SK-N-SH treated with all-trans-retinoic acid at 6 μM for 48 hours (cell line): ENCODE measurements at regions not wholly inside any gene's neighbourhood (a gene's known extent, or its start where the extent isn't known, plus 50 kb on each side); places are given as distances from the start of the nearest gene placed in this dataset.

Experiments
- ATAC-seq: fragments of 200-7000 bp; cut with Tn5 transposase; 3 replicates; pipeline ENCODE4 v1.9.1; 2020; ENCODE audit warnings: mild to moderate bottlenecking, moderate library complexity
- ARNTL ChIP-seq: fragments of 450-650 bp; formaldehyde crosslinking; IDR thresholded peaks from 2 replicates; pipeline ENCODE4 v1.5.0; 2020; ENCODE audit warnings: low read depth, mild to moderate bottlenecking, moderate library complexity, borderline replicate concordance
- BACH2 ChIP-seq: fragments of 250-450 bp; sonication (Bioruptor Pico); IDR thresholded peaks from 2 replicates; pipeline ENCODE4 v1.9.0; 2021; ENCODE audit warnings: mild to moderate bottlenecking, borderline replicate concordance
- ESRRG ChIP-seq: fragments of 250-450 bp; sonication (Bioruptor Pico); IDR thresholded peaks from 2 replicates; pipeline ENCODE4 v1.6.1; 2021; ENCODE audit warnings: mild to moderate bottlenecking
- GLIS3 ChIP-seq: fragments of 250-450 bp; sonication (Bioruptor Pico); IDR thresholded peaks from 2 replicates; pipeline ENCODE4 v1.5.0; 2020; ENCODE audit warnings: mild to moderate bottlenecking, moderate library complexity
- ISL1 ChIP-seq: fragments of 250-450 bp; sonication (Bioruptor Pico); IDR thresholded peaks from 2 replicates; pipeline ENCODE4 v2.1.2; 2022; ENCODE audit warnings: mild to moderate bottlenecking, moderate library complexity
- OSR1 ChIP-seq: fragments of 250-450 bp; sonication (Bioruptor Pico); IDR thresholded peaks from 2 replicates; pipeline ENCODE4 v1.8.0; 2022; ENCODE audit warnings: moderate library complexity, mild to moderate bottlenecking, inconsistent platforms
- PPARA ChIP-seq: fragments of 250-450 bp; sonication (Bioruptor Pico); IDR thresholded peaks from 2 replicates; pipeline ENCODE4 v1.5.0; 2020; ENCODE audit warnings: mild to moderate bottlenecking, borderline replicate concordance
- RARB ChIP-seq: fragments of 250-450 bp; sonication (Bioruptor Pico); IDR thresholded peaks from 2 replicates; pipeline ENCODE4 v1.8.0; 2021; ENCODE audit warnings: mild to moderate bottlenecking, moderate library complexity
- SNAI2 ChIP-seq: fragments of 250-450 bp; sonication (Bioruptor Pico); IDR thresholded peaks from 2 replicates; pipeline ENCODE4 v1.5.0; 2020; ENCODE audit warnings: mild to moderate bottlenecking, moderate library complexity
- TCF4 ChIP-seq: fragments of 250-450 bp; sonication (Bioruptor Pico); IDR thresholded peaks from 2 replicates; pipeline ENCODE4 v1.8.0; 2021; ENCODE audit warnings: mild to moderate bottlenecking, moderate library complexity, borderline replicate concordance
- TOX ChIP-seq: fragments of 250-450 bp; sonication (Bioruptor Pico); IDR thresholded peaks from 2 replicates; pipeline ENCODE4 v1.8.0; 2021; ENCODE audit warnings: mild to moderate bottlenecking, moderate library complexity, borderline replicate concordance
- ZC3H10 ChIP-seq: fragments of 250-450 bp; sonication (Bioruptor Pico); IDR thresholded peaks from 2 replicates; pipeline ENCODE4 v1.5.1; 2021; ENCODE audit warnings: mild to moderate bottlenecking, moderate library complexity
- ZFP3 ChIP-seq: fragments of 250-450 bp; sonication (Bioruptor Pico); IDR thresholded peaks from 2 replicates; pipeline ENCODE4 v1.5.0; 2020; ENCODE audit warnings: mild to moderate bottlenecking, moderate library complexity
- ZFP30 ChIP-seq: fragments of 450-650 bp; formaldehyde crosslinking; IDR thresholded peaks from 2 replicates; pipeline ENCODE4 v1.5.0; 2022; ENCODE audit warnings: mild to moderate bottlenecking, moderate library complexity
- ZNF565 ChIP-seq: fragments of 450-650 bp; formaldehyde crosslinking; conservative IDR thresholded peaks from 2 replicates; pipeline ENCODE4 v1.5.0; 2020; ENCODE audit warnings: low read depth, mild to moderate bottlenecking, moderate library complexity
- ZNF70 ChIP-seq: fragments of 450-650 bp; formaldehyde crosslinking; IDR thresholded peaks from 2 replicates; pipeline ENCODE4 v1.5.0; 2020; ENCODE audit warnings: mild to moderate bottlenecking, moderate library complexity
- ZNF8 ChIP-seq: fragments of 450-650 bp; formaldehyde crosslinking; IDR thresholded peaks from 2 replicates; pipeline ENCODE4 v1.5.0; 2020; ENCODE audit warnings: mild to moderate bottlenecking, moderate library complexity
- TF ChIP-seq, protein P1 (sequence below): fragments of 250-450 bp; sonication (Bioruptor Pico); IDR thresholded peaks from 2 replicates; pipeline ENCODE4 v1.5.0; 2020; ENCODE audit warnings: mild to moderate bottlenecking, moderate library complexity
- TF ChIP-seq, protein P2 (sequence below): fragments of 250-450 bp; sonication (Bioruptor Pico); IDR thresholded peaks from 2 replicates; pipeline ENCODE4 v1.5.1; 2021; ENCODE audit warnings: mild to moderate bottlenecking, moderate library complexity
- TF ChIP-seq, protein P3 (sequence below): fragments of 250-450 bp; sonication (Bioruptor Pico); IDR thresholded peaks from 2 replicates; pipeline ENCODE4 v1.5.1; 2020; ENCODE audit warnings: low read depth, mild to moderate bottlenecking, moderate library complexity
- TF ChIP-seq, protein P4 (sequence below): fragments of 250-450 bp; sonication (Bioruptor Pico); IDR thresholded peaks from 2 replicates; pipeline ENCODE4 v1.8.0; 2021; ENCODE audit warnings: low read depth, mild to moderate bottlenecking, moderate library complexity, borderline replicate concordance

DNA sequence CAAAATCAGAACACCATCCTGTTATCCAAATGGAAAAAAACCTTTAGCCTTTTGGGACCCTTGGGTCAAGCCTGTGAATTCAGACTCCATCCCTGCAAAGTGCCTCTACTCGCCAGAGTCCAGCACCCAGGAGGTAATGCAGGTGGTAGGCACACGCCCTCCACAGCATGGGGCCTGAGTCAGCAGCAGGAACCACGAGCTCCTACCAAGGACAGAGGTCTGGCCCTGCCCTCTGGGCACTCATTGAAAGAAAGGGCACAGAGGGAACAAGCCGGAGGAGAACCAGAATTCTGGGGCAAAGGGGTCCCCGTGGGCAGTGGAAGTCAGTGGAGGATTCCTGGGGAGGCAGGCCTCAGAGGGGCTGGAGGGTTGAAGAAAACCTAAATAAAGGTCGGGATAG is 438.1 kb downstream of the NPHP4 start:
- TF ChIP-seq ZFP30 (CRISPR knock-in tag) = no peak
- no peak for TF ChIP-seq TCF4 (CRISPR knock-in tag)
- TF ChIP-seq BACH2 (CRISPR knock-in tag) = no peak
- TF ChIP-seq, protein P1, sequence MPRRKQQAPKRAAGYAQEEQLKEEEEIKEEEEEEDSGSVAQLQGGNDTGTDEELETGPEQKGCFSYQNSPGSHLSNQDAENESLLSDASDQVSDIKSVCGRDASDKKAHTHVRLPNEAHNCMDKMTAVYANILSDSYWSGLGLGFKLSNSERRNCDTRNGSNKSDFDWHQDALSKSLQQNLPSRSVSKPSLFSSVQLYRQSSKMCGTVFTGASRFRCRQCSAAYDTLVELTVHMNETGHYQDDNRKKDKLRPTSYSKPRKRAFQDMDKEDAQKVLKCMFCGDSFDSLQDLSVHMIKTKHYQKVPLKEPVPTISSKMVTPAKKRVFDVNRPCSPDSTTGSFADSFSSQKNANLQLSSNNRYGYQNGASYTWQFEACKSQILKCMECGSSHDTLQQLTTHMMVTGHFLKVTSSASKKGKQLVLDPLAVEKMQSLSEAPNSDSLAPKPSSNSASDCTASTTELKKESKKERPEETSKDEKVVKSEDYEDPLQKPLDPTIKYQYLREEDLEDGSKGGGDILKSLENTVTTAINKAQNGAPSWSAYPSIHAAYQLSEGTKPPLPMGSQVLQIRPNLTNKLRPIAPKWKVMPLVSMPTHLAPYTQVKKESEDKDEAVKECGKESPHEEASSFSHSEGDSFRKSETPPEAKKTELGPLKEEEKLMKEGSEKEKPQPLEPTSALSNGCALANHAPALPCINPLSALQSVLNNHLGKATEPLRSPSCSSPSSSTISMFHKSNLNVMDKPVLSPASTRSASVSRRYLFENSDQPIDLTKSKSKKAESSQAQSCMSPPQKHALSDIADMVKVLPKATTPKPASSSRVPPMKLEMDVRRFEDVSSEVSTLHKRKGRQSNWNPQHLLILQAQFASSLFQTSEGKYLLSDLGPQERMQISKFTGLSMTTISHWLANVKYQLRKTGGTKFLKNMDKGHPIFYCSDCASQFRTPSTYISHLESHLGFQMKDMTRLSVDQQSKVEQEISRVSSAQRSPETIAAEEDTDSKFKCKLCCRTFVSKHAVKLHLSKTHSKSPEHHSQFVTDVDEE (CRISPR knock-in tag) = no peak
- no peak for TF ChIP-seq ZC3H10 (CRISPR knock-in tag)
- TF ChIP-seq ESRRG (CRISPR knock-in tag) = no peak
- TF ChIP-seq ZNF8 (CRISPR knock-in tag) = no peak
- no peak for TF ChIP-seq ZNF565 (CRISPR knock-in tag)
- TF ChIP-seq ISL1 = no peak
- TF ChIP-seq TOX (CRISPR knock-in tag) = no peak
- no peak for TF ChIP-seq ZFP3 (CRISPR knock-in tag)
- TF ChIP-seq GLIS3 = no peak
- TF ChIP-seq ARNTL (CRISPR knock-in tag) = no peak
- TF ChIP-seq, all 23 proteins: peak for 0
- ATAC-seq = no peak

DNA sequence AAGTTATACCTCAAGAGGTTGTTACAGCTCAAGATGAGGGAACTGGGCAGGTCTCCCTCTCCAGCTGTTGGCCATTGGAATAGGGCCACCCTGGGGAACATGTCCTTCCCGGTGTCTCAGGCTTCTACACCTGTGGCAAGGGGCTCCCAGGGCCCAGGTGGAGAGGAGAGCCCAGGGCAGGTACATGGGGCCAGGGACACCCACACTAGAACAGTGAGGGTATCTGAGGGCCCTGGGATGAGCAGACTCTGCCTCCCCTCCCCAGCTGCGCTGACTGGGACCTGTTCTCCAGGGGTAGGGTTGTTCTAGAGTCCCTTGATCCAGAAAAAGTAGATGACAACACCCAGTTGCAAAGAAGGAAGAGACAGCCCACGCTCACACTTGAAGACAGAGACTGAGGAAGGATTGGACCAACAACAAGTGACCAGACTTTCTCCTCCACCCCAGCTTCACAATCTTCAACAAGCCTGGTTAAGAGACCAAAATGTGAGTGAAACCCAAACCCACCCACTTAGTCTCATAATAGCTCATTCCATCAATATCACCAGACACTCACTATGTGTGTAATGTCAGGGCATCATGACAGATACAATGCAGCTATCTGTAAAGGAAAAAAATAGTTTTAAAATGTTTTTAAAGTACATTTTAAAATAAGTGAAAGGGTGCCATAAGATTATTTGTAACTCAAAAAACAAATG is 439.3 kb downstream of the NPHP4 start:
- TF ChIP-seq ESRRG (CRISPR knock-in tag) (no peak), ARNTL (CRISPR knock-in tag) (no peak), ZNF565 (CRISPR knock-in tag) (no peak), ZNF8 (CRISPR knock-in tag) (no peak)
- ATAC-seq = no peak

DNA sequence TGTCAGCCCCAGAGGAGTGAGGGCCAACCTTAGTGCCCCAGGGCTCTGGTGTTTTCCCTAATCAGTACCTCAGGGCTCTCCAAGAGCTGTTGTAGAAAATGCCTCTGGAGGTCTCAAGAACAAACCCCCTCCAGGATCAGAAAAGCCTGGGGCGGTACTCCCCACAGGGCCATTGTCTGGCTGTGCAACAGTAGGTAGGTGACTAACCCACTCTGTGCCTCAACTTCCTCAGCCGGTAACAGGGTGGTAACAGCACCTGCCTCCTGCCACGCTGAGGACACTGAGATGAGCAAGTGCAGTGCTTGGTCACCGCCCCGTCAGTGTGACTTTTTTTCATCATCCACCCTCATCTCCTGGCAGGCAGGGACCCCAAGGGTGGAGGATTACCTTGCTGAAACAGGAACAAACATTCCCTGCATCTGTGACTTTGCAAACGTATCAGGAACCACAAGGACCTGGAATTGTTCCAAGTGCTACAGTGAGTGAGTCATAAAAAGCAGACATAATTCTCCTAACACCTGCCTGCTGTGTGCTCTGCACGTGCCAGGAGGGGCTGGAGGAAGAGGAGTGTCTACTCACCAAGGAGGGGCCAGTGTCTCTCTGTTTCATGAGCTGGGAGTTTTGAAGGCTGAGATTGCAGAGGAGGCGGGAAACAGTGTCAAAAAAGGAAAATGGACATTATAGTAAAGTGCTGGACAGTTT is 440.8 kb downstream of the NPHP4 start:
- no peak for TF ChIP-seq SNAI2 (CRISPR knock-in tag)
- TF ChIP-seq, protein P2, sequence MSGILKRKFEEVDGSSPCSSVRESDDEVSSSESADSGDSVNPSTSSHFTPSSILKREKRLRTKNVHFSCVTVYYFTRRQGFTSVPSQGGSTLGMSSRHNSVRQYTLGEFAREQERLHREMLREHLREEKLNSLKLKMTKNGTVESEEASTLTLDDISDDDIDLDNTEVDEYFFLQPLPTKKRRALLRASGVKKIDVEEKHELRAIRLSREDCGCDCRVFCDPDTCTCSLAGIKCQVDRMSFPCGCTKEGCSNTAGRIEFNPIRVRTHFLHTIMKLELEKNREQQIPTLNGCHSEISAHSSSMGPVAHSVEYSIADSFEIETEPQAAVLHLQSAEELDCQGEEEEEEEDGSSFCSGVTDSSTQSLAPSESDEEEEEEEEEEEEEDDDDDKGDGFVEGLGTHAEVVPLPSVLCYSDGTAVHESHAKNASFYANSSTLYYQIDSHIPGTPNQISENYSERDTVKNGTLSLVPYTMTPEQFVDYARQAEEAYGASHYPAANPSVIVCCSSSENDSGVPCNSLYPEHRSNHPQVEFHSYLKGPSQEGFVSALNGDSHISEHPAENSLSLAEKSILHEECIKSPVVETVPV = no peak
- no peak for TF ChIP-seq ZFP30 (CRISPR knock-in tag)
- TF ChIP-seq, protein P3, sequence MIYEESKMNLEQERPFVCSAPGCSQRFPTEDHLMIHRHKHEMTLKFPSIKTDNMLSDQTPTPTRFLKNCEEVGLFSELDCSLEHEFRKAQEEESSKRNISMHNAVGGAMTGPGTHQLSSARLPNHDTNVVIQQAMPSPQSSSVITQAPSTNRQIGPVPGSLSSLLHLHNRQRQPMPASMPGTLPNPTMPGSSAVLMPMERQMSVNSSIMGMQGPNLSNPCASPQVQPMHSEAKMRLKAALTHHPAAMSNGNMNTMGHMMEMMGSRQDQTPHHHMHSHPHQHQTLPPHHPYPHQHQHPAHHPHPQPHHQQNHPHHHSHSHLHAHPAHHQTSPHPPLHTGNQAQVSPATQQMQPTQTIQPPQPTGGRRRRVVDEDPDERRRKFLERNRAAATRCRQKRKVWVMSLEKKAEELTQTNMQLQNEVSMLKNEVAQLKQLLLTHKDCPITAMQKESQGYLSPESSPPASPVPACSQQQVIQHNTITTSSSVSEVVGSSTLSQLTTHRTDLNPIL (CRISPR knock-in tag) = no peak
- no peak for TF ChIP-seq ISL1
- TF ChIP-seq, protein P4, sequence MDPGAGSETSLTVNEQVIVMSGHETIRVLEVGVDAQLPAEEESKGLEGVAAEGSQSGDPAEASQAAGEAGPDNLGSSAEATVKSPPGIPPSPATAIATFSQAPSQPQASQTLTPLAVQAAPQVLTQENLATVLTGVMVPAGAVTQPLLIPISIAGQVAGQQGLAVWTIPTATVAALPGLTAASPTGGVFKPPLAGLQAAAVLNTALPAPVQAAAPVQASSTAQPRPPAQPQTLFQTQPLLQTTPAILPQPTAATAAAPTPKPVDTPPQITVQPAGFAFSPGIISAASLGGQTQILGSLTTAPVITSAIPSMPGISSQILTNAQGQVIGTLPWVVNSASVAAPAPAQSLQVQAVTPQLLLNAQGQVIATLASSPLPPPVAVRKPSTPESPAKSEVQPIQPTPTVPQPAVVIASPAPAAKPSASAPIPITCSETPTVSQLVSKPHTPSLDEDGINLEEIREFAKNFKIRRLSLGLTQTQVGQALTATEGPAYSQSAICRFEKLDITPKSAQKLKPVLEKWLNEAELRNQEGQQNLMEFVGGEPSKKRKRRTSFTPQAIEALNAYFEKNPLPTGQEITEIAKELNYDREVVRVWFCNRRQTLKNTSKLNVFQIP (CRISPR knock-in tag) = no peak
- no peak for ATAC-seq

DNA sequence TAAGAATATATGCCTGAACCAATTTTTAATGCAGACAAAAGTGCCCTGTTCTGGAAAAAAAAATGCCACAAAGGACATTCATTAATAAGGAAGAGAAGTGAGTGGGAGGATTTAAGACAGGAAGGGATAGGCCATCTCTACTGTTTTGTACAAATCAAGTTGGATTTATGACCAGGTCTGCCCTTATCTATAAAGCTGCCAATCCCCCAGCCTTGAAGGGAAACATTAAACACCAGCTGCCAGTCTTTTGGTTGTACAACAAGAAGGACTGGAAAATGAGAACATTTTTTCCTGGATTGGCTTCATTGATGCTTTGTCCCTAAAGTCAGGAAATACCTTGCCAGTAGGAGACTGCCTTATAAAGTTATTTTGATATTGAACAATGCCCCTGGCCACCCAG is 444.0 kb downstream of the NPHP4 start:
- no peak for ATAC-seq
- TF ChIP-seq ZNF70 (no peak), ZFP30 (CRISPR knock-in tag) (no peak), PPARA (CRISPR knock-in tag) (no peak), RARB (CRISPR knock-in tag) (no peak), SNAI2 (CRISPR knock-in tag) (no peak), ZNF8 (CRISPR knock-in tag) (no peak), ZNF565 (CRISPR knock-in tag) (no peak), ZC3H10 (CRISPR knock-in tag) (no peak), BACH2 (CRISPR knock-in tag) (no peak), OSR1 (CRISPR knock-in tag) (no peak), ISL1 (no peak), ZFP3 (CRISPR knock-in tag) (no peak), ARNTL (CRISPR knock-in tag) (no peak), GLIS3 (no peak), ESRRG (CRISPR knock-in tag) (no peak)
- TF ChIP-seq, protein P4 (CRISPR knock-in tag) = no peak
- TF ChIP-seq, protein P3 (CRISPR knock-in tag) = no peak
